ENCODE measurements at regions not wholly inside any gene's neighbourhood (a gene's known extent, or its start where the extent isn't known, plus 50 kb on each side); places are given as distances from the start of the nearest gene placed in this dataset.

DNA sequence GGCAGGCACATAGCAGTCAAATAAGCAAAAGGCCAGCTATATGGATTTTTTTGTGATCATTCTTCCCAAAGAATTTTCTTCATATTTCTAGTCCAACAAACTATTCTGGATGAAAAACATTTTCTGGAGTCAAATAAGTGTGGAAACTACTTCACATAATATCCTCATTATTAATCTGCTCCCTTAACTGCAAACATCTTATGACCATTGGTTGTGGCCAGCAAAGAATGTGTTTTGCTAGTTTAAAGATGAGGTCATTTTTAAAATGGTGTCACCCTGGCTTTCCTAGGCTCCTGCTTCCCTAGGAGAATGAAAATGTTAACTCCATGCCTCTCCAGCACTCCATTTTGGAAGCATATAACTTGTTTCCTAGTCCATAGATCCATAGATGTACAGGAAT lies 118.8 kb downstream of the SST start:
- H3K4me3 ChIP-seq (ENCODE audit: control insufficient read depth, low read depth, low read length) = no peak overlapping the region
- no peak for DNase-seq (ENCODE audit: low read depth)
- TF ChIP-seq CTCF (IDR thresholded peaks at IDR 0.05; ENCODE audit: control insufficient read depth, insufficient read depth, low read depth, low read length, missing control alignments) = no peak

DNA sequence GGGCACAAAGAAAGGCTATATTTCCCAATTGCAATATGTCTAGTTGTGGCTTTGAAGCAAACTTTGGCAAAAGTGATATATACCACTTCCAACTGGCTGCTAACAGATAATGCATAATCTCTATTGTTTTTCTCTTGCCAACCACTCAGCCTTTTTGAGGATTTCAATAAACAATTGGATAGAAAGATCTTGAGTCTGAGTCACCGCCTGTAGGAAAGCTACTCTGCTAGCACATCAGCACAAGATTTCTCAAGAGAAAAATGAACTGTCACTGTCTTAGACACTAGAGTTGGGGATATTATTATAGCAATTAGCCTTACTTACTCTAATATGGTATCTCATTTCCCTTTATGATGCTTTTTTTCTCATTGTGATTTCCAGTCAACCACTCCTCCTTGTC lies 119.7 kb downstream of the SST start:
- H3K4me3 ChIP-seq (ENCODE audit: control insufficient read depth, low read depth, low read length) = no peak overlapping the region
- no peak for TF ChIP-seq CTCF (IDR thresholded peaks at IDR 0.05; ENCODE audit: control insufficient read depth, insufficient read depth, low read depth, low read length, missing control alignments)
- no peak for DNase-seq (ENCODE audit: low read depth)

DNA sequence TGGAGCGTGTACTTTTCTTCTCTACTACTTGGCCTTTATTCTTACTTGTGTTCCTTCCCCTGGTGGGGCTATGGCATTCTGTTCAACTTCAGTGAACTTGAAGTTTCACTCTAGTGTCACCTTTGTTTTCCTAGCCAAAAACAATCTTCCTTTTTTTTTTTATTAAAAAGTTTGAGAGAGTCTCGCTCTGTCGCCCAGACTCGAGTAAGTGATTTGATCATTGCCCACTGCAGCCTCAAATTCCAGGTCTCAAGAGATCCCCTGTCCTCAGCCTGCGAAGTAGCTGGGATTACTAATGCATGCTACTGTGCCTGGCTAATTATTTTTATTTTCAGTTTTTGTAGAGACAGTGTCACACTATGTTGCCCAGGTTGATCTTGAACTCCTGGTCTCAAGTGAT lies 124.8 kb downstream of the SST start:
- H3K4me3 ChIP-seq (ENCODE audit: control insufficient read depth, low read depth, low read length) = no peak overlapping the region
- no peak for TF ChIP-seq CTCF (IDR thresholded peaks at IDR 0.05; ENCODE audit: control insufficient read depth, insufficient read depth, low read depth, low read length, missing control alignments)
- no peak for DNase-seq (ENCODE audit: low read depth)

DNA sequence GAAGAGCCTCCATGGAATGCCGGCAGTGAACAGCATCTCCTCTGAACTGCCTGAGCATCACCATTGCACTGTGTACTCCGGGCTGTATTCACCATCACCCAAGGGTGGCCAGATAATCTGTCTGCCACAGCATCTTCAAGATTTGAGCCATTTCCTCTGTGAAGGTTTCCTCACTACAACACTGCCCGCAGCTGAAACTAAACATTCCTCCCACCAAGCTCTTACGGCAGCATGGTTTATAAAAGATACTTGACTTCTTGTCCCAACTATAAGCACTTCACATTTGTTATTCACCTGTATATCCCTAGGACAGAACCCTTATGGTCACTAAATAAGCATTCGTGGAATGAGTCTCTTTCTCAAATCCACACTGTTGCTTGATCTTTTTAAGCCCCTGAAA lies 125.9 kb downstream of the SST start:
- no peak for DNase-seq (ENCODE audit: low read depth)
- TF ChIP-seq CTCF (IDR thresholded peaks at IDR 0.05; ENCODE audit: control insufficient read depth, insufficient read depth, low read depth, low read length, missing control alignments) = no peak
- no peak overlapping the region for H3K4me3 ChIP-seq (ENCODE audit: control insufficient read depth, low read depth, low read length)

GRCh38 chr3:187540847-187541246 lies 129.3 kb downstream of the SST start:
- no peak for DNase-seq (ENCODE audit: low read depth)
- no peak for TF ChIP-seq CTCF (IDR thresholded peaks at IDR 0.05; ENCODE audit: control insufficient read depth, insufficient read depth, low read depth, low read length, missing control alignments)
- no peak overlapping the region for H3K4me3 ChIP-seq (ENCODE audit: control insufficient read depth, low read depth, low read length)

GRCh38 chr3:187536185-187536584 lies 134.0 kb downstream of the SST start:
- no peak for DNase-seq (ENCODE audit: low read depth)
- no peak for TF ChIP-seq CTCF (IDR thresholded peaks at IDR 0.05; ENCODE audit: control insufficient read depth, insufficient read depth, low read depth, low read length, missing control alignments)
- H3K4me3 ChIP-seq (ENCODE audit: control insufficient read depth, low read depth, low read length) = no peak overlapping the region

DNA sequence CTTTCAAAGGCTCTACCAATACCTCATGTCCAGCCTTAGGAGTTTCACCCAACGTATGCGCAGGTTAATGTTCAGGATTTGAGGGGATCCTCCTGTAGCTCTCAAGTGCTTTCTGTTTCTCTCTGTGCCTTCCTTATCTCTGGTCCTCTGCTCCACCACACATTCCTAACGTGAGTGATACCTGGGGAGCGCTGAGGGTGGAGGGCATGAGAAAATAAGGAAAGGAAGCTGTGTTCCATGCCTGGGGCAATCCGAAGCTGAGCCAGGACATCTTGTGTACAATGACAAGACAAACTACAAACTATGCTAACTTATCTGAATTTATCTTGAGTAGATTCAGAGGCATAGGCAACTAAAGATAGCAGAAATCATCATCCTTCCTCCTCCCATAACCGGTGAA lies 136.4 kb downstream of the SST start:
- no peak overlapping the region for H3K4me3 ChIP-seq (ENCODE audit: control insufficient read depth, low read depth, low read length)
- no peak for DNase-seq (ENCODE audit: low read depth)
- no peak for TF ChIP-seq CTCF (IDR thresholded peaks at IDR 0.05; ENCODE audit: control insufficient read depth, insufficient read depth, low read depth, low read length, missing control alignments)

Data from AG09309 (cell line).